ENCODE measurements at regions not wholly inside any gene's neighbourhood (a gene's known extent, or its start where the extent isn't known, plus 50 kb on each side); places are given as distances from the start of the nearest gene placed in this dataset.

DNA sequence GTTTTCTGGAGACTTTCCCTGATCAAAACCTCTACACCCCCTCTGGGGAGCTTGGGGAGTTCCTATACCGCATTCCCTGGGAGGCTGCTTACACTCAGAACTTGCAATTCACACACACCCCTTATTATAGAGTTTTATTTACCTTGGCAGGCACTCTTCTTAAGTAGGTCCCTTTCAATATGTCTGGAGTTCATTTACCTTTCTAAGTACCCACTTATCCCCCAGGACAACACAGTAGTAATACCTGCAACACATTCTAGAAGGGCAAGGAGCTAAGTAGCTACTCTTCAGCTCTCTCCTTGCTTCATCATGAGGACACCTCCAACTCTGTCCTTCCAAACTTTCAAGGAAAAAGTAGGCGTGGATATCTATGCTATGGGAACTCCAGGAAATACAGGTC lies 127.8 kb upstream of the ANO3 start:
- TF ChIP-seq, protein P1, sequence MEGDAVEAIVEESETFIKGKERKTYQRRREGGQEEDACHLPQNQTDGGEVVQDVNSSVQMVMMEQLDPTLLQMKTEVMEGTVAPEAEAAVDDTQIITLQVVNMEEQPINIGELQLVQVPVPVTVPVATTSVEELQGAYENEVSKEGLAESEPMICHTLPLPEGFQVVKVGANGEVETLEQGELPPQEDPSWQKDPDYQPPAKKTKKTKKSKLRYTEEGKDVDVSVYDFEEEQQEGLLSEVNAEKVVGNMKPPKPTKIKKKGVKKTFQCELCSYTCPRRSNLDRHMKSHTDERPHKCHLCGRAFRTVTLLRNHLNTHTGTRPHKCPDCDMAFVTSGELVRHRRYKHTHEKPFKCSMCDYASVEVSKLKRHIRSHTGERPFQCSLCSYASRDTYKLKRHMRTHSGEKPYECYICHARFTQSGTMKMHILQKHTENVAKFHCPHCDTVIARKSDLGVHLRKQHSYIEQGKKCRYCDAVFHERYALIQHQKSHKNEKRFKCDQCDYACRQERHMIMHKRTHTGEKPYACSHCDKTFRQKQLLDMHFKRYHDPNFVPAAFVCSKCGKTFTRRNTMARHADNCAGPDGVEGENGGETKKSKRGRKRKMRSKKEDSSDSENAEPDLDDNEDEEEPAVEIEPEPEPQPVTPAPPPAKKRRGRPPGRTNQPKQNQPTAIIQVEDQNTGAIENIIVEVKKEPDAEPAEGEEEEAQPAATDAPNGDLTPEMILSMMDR (IDR thresholded peaks at IDR 0.05; ENCODE audit: low read depth, low read length) = no peak
- no peak for TF ChIP-seq EZH2phosphoT487 (IDR thresholded peaks at IDR 0.05; ENCODE audit: low read depth)
